WTC11 (cell line): ENCODE measurements at regions not wholly inside any gene's neighbourhood (a gene's known extent, or its start where the extent isn't known, plus 50 kb on each side); places are given as distances from the start of the nearest gene placed in this dataset.

Experiments used
- ATAC-seq: fragments of 200-7000 bp; cut with Tn5 transposase; 2 replicates; pipeline ENCODE4 v1.10.0; 2021; ENCODE audit warnings: mild to moderate bottlenecking, moderate library complexity
- CTCF ChIA-PET: fragments of 300-600 bp; sonication (Branson Sonifier 250); formaldehyde crosslinking; loops from one replicate; lab custom pipeline; 2021; ENCODE audit warnings: antibody characterized with exemption; lab: Charles Lee
- POLR2A ChIA-PET: fragments of 350-600 bp; sonication (Branson Sonifier 250); formaldehyde crosslinking; loops from one replicate; lab custom pipeline; 2021; ENCODE audit warnings: antibody characterized with exemption; lab: Charles Lee
- DNase-seq: peaks from one replicate; pipeline ENCODE4 v3.0.0; 2021; ENCODE audit warnings: low spot score
- H3K27ac Mint-ChIP-seq: 2 replicates; pipeline ENCODE4 v1.8.0; 2021; ENCODE audit warnings: mixed read lengths
- H3K27me3 Mint-ChIP-seq: 2 replicates; pipeline ENCODE4 v1.8.0; 2021; ENCODE audit warnings: low read depth, mild to moderate bottlenecking, moderate library complexity, mixed read lengths
- H3K36me3 Mint-ChIP-seq: 2 replicates; pipeline ENCODE4 v1.8.0; 2021; ENCODE audit warnings: mixed read lengths
- H3K4me1 Mint-ChIP-seq: 2 replicates; pipeline ENCODE4 v1.8.0; 2022; ENCODE audit warnings: mixed read lengths
- H3K4me3 Mint-ChIP-seq: 2 replicates; pipeline ENCODE4 v1.8.0; 2021; ENCODE audit warnings: mild to moderate bottlenecking, moderate library complexity, mixed read lengths
- H3K9me3 Mint-ChIP-seq: 2 replicates; pipeline ENCODE4 v1.8.0; 2021; ENCODE audit warnings: mixed read lengths
- ATF1 ChIP-seq: sonication (generic); formaldehyde crosslinking; IDR thresholded peaks from 2 replicates; pipeline ENCODE4 v1.8.1; 2023; ENCODE audit warnings: mild to moderate bottlenecking, moderate library complexity, missing genetic modification reagents
- CBFB ChIP-seq: sonication (generic); formaldehyde crosslinking; IDR thresholded peaks from 2 replicates; pipeline ENCODE4 v1.8.1; 2022; ENCODE audit warnings: mild to moderate bottlenecking, low read depth, missing genetic modification reagents
- ETV6 ChIP-seq: sonication (generic); formaldehyde crosslinking; IDR thresholded peaks from 2 replicates; pipeline ENCODE4 v1.8.1; 2022; ENCODE audit warnings: mild to moderate bottlenecking, missing genetic modification reagents
- FOXJ3 ChIP-seq: sonication (generic); formaldehyde crosslinking; IDR thresholded peaks from 2 replicates; pipeline ENCODE4 v1.9.0; 2021; ENCODE audit warnings: missing genetic modification reagents, mild to moderate bottlenecking, borderline replicate concordance
- GABPB1 ChIP-seq: sonication (generic); formaldehyde crosslinking; IDR thresholded peaks from 2 replicates; pipeline ENCODE4 v1.8.1; 2023; ENCODE audit warnings: mild to moderate bottlenecking, missing genetic modification reagents
- GTF2I ChIP-seq: fragments of 250-450 bp; sonication (Bioruptor Pico); conservative IDR thresholded peaks from 2 replicates; pipeline ENCODE4 v1.4.0; 2021; ENCODE audit warnings: mild to moderate bottlenecking
- KAT7 ChIP-seq: sonication (generic); formaldehyde crosslinking; IDR thresholded peaks from 2 replicates; pipeline ENCODE4 v1.8.1; 2023; ENCODE audit warnings: missing genetic modification reagents, mild to moderate bottlenecking, borderline replicate concordance
- MYBL2 ChIP-seq: sonication (generic); formaldehyde crosslinking; IDR thresholded peaks from 2 replicates; pipeline ENCODE4 v1.8.1; 2023; ENCODE audit warnings: mild to moderate bottlenecking, moderate library complexity, missing genetic modification reagents
- NFYB ChIP-seq: sonication (generic); formaldehyde crosslinking; conservative IDR thresholded peaks from 2 replicates; pipeline ENCODE4 v1.8.0; 2022; ENCODE audit warnings: low read depth, missing genetic modification reagents
- OVOL2 ChIP-seq: fragments of 250-450 bp; sonication (Bioruptor Pico); IDR thresholded peaks from 2 replicates; pipeline ENCODE4 v1.9.0; 2021; ENCODE audit warnings: mild to moderate bottlenecking, borderline replicate concordance
- PREB ChIP-seq: sonication (generic); formaldehyde crosslinking; IDR thresholded peaks from 2 replicates; pipeline ENCODE4 v1.8.1; 2022; ENCODE audit warnings: mild to moderate bottlenecking, missing genetic modification reagents, moderate library complexity, borderline replicate concordance
- RORB ChIP-seq: fragments of 250-450 bp; sonication (Bioruptor Pico); IDR thresholded peaks from 2 replicates; pipeline ENCODE4 v1.9.0; 2021; ENCODE audit warnings: mild to moderate bottlenecking
- SMAD4 ChIP-seq: sonication (generic); formaldehyde crosslinking; IDR thresholded peaks from 2 replicates; pipeline ENCODE4 v1.8.0; 2022; ENCODE audit warnings: mild to moderate bottlenecking, missing genetic modification reagents
- TCF7 ChIP-seq: sonication (generic); formaldehyde crosslinking; IDR thresholded peaks from 2 replicates; pipeline ENCODE4 v1.8.0; 2022; ENCODE audit warnings: mild to moderate bottlenecking, low read depth, missing genetic modification reagents, moderate library complexity
- TP53 ChIP-seq: sonication (generic); formaldehyde crosslinking; IDR thresholded peaks from 2 replicates; pipeline ENCODE4 v1.8.1; 2023; ENCODE audit warnings: mild to moderate bottlenecking, missing genetic modification reagents
- ZNF232 ChIP-seq: sonication (generic); formaldehyde crosslinking; IDR thresholded peaks from 2 replicates; pipeline ENCODE4 v1.8.0; 2022; ENCODE audit warnings: mild to moderate bottlenecking, missing genetic modification reagents
- ZNF317 ChIP-seq: sonication (generic); formaldehyde crosslinking; IDR thresholded peaks from 2 replicates; pipeline ENCODE4 v1.8.1; 2023; ENCODE audit warnings: low read depth, mild to moderate bottlenecking, moderate library complexity, missing genetic modification reagents, borderline replicate concordance
- TF ChIP-seq, protein P1 (sequence below): fragments of 250-450 bp; sonication (Bioruptor Pico); IDR thresholded peaks from 2 replicates; pipeline ENCODE4 v1.8.0; 2021; ENCODE audit warnings: mild to moderate bottlenecking
- TF ChIP-seq, protein P2 (sequence below): fragments of 250-450 bp; sonication (Bioruptor Pico); IDR thresholded peaks from 2 replicates; pipeline ENCODE4 v1.9.0; 2021; ENCODE audit warnings: mild to moderate bottlenecking
- TF ChIP-seq, protein P3 (sequence below): sonication (generic); formaldehyde crosslinking; IDR thresholded peaks from 2 replicates; pipeline ENCODE4 v1.8.1; 2022; ENCODE audit warnings: low read depth, missing genetic modification reagents, borderline replicate concordance
- TF ChIP-seq, protein P4 (sequence below): sonication (generic); formaldehyde crosslinking; IDR thresholded peaks from 2 replicates; pipeline ENCODE4 v1.8.0; 2022; ENCODE audit warnings: mild to moderate bottlenecking, missing genetic modification reagents
- TF ChIP-seq, protein P5 (sequence below): sonication (generic); formaldehyde crosslinking; IDR thresholded peaks from 2 replicates; pipeline ENCODE4 v1.8.1; 2023; ENCODE audit warnings: mild to moderate bottlenecking, missing genetic modification reagents
- TF ChIP-seq, protein P6 (sequence below): sonication (generic); formaldehyde crosslinking; IDR thresholded peaks from 2 replicates; pipeline ENCODE4 v1.8.0; 2023; ENCODE audit warnings: missing genetic modification reagents

DNA sequence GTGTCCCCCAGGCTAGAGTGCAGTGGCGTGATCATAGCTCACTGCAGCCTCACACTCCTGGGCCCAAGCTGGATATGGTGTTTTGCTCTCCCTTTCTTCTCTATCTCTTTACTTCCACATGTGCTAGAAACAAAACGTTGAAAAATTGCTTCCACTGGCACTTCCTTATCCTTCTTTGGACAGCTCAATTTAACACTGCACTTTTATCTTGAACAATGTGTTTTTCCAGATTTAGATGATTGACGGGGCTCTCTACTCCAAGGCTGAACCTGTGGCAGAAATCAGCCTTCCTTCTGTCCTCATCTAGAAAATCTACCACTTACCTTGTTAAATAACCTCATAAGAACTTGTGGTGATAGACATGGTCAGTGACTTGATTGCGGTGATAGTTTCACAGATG lies 165.1 kb downstream of the DAD1 start:
- H3K9me3 Mint-ChIP-seq = peaks cover 4% of the 10 kb centered on the region
- H3K4me1 Mint-ChIP-seq = peaks cover 9% of the 10 kb centered on the region
- H3K4me3 Mint-ChIP-seq = no peak overlapping the region
- H3K27ac Mint-ChIP-seq = no peak overlapping the region
- H3K27me3 Mint-ChIP-seq = no peaks in the 10 kb centered on the region
- ATAC-seq = no peak
- POLR2A ChIA-PET = interaction anchor here (0.6 kb wide), 1 partner anchor 166 kb away, joined by 4 read pairs; no protein-coding TSS in a partner anchor
- no peaks in the 10 kb centered on the region for H3K36me3 Mint-ChIP-seq
- TF ChIP-seq GTF2I (CRISPR knock-in tag) (no peak), OVOL2 (no peak), RORB (CRISPR knock-in tag) (no peak), NFYB (CRISPR knock-in tag) (no peak), SMAD4 (CRISPR knock-in tag) (no peak), MYBL2 (no peak), TCF7 (CRISPR knock-in tag) (no peak), TP53 (no peak), FOXJ3 (CRISPR knock-in tag) (no peak), PREB (CRISPR knock-in tag) (no peak)
- TF ChIP-seq, protein P1, sequence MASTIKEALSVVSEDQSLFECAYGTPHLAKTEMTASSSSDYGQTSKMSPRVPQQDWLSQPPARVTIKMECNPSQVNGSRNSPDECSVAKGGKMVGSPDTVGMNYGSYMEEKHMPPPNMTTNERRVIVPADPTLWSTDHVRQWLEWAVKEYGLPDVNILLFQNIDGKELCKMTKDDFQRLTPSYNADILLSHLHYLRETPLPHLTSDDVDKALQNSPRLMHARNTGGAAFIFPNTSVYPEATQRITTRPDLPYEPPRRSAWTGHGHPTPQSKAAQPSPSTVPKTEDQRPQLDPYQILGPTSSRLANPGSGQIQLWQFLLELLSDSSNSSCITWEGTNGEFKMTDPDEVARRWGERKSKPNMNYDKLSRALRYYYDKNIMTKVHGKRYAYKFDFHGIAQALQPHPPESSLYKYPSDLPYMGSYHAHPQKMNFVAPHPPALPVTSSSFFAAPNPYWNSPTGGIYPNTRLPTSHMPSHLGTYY = no peak
- TF ChIP-seq, protein P2, sequence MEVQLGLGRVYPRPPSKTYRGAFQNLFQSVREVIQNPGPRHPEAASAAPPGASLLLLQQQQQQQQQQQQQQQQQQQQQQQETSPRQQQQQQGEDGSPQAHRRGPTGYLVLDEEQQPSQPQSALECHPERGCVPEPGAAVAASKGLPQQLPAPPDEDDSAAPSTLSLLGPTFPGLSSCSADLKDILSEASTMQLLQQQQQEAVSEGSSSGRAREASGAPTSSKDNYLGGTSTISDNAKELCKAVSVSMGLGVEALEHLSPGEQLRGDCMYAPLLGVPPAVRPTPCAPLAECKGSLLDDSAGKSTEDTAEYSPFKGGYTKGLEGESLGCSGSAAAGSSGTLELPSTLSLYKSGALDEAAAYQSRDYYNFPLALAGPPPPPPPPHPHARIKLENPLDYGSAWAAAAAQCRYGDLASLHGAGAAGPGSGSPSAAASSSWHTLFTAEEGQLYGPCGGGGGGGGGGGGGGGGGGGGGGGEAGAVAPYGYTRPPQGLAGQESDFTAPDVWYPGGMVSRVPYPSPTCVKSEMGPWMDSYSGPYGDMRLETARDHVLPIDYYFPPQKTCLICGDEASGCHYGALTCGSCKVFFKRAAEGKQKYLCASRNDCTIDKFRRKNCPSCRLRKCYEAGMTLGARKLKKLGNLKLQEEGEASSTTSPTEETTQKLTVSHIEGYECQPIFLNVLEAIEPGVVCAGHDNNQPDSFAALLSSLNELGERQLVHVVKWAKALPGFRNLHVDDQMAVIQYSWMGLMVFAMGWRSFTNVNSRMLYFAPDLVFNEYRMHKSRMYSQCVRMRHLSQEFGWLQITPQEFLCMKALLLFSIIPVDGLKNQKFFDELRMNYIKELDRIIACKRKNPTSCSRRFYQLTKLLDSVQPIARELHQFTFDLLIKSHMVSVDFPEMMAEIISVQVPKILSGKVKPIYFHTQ (CRISPR knock-in tag) = no peak
- TF ChIP-seq, protein P3, sequence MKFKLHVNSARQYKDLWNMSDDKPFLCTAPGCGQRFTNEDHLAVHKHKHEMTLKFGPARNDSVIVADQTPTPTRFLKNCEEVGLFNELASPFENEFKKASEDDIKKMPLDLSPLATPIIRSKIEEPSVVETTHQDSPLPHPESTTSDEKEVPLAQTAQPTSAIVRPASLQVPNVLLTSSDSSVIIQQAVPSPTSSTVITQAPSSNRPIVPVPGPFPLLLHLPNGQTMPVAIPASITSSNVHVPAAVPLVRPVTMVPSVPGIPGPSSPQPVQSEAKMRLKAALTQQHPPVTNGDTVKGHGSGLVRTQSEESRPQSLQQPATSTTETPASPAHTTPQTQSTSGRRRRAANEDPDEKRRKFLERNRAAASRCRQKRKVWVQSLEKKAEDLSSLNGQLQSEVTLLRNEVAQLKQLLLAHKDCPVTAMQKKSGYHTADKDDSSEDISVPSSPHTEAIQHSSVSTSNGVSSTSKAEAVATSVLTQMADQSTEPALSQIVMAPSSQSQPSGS (CRISPR knock-in tag) = no peak
- TF ChIP-seq, protein P4, sequence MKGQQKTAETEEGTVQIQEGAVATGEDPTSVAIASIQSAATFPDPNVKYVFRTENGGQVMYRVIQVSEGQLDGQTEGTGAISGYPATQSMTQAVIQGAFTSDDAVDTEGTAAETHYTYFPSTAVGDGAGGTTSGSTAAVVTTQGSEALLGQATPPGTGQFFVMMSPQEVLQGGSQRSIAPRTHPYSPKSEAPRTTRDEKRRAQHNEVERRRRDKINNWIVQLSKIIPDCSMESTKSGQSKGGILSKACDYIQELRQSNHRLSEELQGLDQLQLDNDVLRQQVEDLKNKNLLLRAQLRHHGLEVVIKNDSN (CRISPR knock-in tag) = no peak
- no peak for DNase-seq
- CTCF ChIA-PET = no interaction called here

- CTCF ChIA-PET = no interaction called here
- no peak for ATAC-seq
- no peaks in the 10 kb centered on the region for H3K36me3 Mint-ChIP-seq
- TF ChIP-seq CBFB (CRISPR knock-in tag) (no peak), GABPB1 (CRISPR knock-in tag) (no peak), FOXJ3 (CRISPR knock-in tag) (no peak), ZNF317 (CRISPR knock-in tag) (no peak), ETV6 (CRISPR knock-in tag) (no peak), TP53 (no peak), RORB (CRISPR knock-in tag) (no peak), KAT7 (CRISPR knock-in tag) (no peak), ATF1 (CRISPR knock-in tag) (no peak), ZNF232 (CRISPR knock-in tag) (no peak)
- TF ChIP-seq, protein P1 = no peak
- TF ChIP-seq, protein P5, sequence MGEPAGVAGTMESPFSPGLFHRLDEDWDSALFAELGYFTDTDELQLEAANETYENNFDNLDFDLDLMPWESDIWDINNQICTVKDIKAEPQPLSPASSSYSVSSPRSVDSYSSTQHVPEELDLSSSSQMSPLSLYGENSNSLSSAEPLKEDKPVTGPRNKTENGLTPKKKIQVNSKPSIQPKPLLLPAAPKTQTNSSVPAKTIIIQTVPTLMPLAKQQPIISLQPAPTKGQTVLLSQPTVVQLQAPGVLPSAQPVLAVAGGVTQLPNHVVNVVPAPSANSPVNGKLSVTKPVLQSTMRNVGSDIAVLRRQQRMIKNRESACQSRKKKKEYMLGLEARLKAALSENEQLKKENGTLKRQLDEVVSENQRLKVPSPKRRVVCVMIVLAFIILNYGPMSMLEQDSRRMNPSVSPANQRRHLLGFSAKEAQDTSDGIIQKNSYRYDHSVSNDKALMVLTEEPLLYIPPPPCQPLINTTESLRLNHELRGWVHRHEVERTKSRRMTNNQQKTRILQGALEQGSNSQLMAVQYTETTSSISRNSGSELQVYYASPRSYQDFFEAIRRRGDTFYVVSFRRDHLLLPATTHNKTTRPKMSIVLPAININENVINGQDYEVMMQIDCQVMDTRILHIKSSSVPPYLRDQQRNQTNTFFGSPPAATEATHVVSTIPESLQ (CRISPR knock-in tag) = no peak
- TF ChIP-seq, protein P6, sequence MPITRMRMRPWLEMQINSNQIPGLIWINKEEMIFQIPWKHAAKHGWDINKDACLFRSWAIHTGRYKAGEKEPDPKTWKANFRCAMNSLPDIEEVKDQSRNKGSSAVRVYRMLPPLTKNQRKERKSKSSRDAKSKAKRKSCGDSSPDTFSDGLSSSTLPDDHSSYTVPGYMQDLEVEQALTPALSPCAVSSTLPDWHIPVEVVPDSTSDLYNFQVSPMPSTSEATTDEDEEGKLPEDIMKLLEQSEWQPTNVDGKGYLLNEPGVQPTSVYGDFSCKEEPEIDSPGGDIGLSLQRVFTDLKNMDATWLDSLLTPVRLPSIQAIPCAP (CRISPR knock-in tag) = no peak
- TF ChIP-seq, protein P4 (CRISPR knock-in tag) = no peak
Measured at GRCh38 chr14:22422238-22422637, 166.8 kb downstream of the DAD1 start.

More at GRCh38 chr14:22422238-22422637, 166.8 kb downstream of the DAD1 start:
- no peak overlapping the region for H3K4me3 Mint-ChIP-seq
- H3K27ac Mint-ChIP-seq = no peak overlapping the region
- H3K27me3 Mint-ChIP-seq = no peaks in the 10 kb centered on the region
- H3K9me3 Mint-ChIP-seq = peaks cover 4% of the 10 kb centered on the region
- no peak for DNase-seq
- peaks cover 17% of the 10 kb centered on the region for H3K4me1 Mint-ChIP-seq
- POLR2A ChIA-PET = no interaction called here
